ENCODE measurements at regions not wholly inside any gene's neighbourhood (a gene's known extent, or its start where the extent isn't known, plus 50 kb on each side); places are given as distances from the start of the nearest gene placed in this dataset.

DNA sequence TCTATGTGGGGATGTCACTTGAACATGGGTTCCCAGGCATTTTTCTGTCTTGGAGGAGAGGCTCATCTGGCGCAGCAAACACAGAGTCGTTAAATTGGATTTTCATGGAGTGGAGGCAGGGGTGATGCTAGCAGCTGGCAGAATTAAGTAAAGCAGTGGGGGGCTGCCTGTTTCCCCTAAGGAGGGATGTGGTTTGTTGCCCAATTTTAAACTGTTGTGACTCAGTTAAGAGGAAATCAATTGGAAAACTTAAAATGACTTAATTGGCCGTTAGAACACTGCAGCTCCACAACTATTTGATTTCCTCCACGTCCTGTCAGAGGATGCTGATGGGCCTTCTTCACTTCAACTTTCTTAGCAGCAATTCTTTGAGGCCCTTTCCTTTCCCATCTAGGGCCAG, 354.1 kb upstream of the ATP5MC3 start:
- TF ChIP-seq, protein P1, sequence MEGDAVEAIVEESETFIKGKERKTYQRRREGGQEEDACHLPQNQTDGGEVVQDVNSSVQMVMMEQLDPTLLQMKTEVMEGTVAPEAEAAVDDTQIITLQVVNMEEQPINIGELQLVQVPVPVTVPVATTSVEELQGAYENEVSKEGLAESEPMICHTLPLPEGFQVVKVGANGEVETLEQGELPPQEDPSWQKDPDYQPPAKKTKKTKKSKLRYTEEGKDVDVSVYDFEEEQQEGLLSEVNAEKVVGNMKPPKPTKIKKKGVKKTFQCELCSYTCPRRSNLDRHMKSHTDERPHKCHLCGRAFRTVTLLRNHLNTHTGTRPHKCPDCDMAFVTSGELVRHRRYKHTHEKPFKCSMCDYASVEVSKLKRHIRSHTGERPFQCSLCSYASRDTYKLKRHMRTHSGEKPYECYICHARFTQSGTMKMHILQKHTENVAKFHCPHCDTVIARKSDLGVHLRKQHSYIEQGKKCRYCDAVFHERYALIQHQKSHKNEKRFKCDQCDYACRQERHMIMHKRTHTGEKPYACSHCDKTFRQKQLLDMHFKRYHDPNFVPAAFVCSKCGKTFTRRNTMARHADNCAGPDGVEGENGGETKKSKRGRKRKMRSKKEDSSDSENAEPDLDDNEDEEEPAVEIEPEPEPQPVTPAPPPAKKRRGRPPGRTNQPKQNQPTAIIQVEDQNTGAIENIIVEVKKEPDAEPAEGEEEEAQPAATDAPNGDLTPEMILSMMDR (IDR thresholded peaks at IDR 0.05) = no peak

DNA sequence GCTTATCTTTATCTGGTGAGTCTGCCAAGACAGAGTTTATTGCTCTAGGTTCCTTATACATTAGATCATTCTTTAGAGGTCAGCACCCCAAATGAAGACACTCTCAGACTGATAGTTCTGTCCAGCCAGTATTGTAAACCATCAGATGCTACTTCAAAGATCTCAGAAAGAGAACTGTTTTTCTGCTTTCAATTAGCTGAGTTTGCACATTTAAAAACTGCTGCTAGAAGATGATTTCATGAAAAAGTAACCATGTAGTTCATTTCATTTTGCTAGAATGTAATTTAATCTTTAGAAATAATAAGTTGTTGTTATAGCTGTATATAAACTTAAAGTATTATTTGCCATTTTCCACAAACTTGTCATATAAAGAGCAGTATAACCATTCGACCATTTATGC, 344.5 kb upstream of the ATP5MC3 start:
- peaks cover 0 to under 1% (median 0%) of the 10 kb centered on the region in 3 donors for H3K9me3 ChIP-seq
- no peak overlapping the region for H3K27ac ChIP-seq
- no peaks in the 10 kb centered on the region for H3K4me1 ChIP-seq
- no peak for DNase-seq
- TF ChIP-seq, protein P1 (IDR thresholded peaks at IDR 0.05) = no peak
- intact Hi-C loops (cut with DNase I; ENCODE audit: low total_unique reads) = no loop called here
- no peak overlapping the region for H3K4me3 ChIP-seq
- no peaks in the 10 kb centered on the region for H3K27me3 ChIP-seq
- H3K36me3 ChIP-seq = no peaks in the 10 kb centered on the region

More for the DNA sequence above, 354.1 kb upstream of the ATP5MC3 start:
- Histone ChIP-seq H3K27ac (no peak overlapping the region), H3K27me3 (no peaks in the 10 kb centered on the region), H3K36me3 (no peaks in the 10 kb centered on the region), H3K4me1 (no peaks in the 10 kb centered on the region), H3K4me3 (no peak overlapping the region), H3K9me3 (peaks cover 0 to 6% (median 4%) of the 10 kb centered on the region in 3 donors)
- intact Hi-C loops (cut with DNase I; ENCODE audit: low total_unique reads) = no loop called here
- DNase-seq = no peak

DNA sequence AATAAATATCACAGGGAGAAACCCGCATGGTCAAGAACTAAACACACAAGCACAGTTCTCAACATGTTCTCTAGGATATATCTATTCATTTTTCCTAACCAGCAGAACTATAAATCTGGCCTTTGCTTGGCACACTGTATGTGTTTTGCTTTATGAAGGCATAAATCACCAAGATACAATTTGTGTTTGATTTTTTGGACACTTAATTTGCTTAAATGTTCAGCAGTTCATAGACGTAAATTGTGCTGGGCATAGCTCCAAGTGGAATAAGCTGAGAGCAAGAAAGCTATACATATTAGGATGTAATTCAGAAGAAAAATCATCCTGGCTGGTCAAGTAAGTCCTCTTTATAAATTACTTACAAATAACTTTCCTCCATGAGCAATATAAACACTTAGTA, 341.5 kb upstream of the ATP5MC3 start:
- Histone ChIP-seq H3K4me1 (no peaks in the 10 kb centered on the region), H3K9me3 (no peaks in the 10 kb centered on the region), H3K36me3 (no peaks in the 10 kb centered on the region), H3K27ac (no peak overlapping the region), H3K27me3 (no peaks in the 10 kb centered on the region), H3K4me3 (no peak overlapping the region)
- TF ChIP-seq, protein P1 (IDR thresholded peaks at IDR 0.05) = no peak
- intact Hi-C loops (cut with DNase I; ENCODE audit: low total_unique reads) = no loop called here
- DNase-seq = no peak

DNA sequence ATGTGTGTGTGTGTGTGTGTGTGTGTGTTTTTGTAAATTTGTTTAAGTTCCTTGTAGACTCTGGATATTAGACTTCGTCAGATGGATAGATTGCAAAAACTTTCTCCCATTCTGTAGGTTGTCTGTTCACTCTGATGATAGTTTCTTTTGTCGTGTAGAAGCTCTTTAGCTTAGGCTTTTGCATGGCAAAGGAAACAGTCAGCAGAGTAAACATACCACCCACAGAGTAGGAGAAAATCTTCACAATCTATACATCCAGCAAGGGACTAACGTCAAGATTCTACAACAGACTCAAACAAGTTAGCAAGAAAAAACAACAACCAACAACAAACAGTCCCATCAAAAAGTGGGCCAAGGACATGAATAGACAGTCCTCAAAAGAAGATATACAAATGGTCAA, 336.7 kb upstream of the ATP5MC3 start:
- Histone ChIP-seq H3K4me1 (no peaks in the 10 kb centered on the region), H3K27ac (no peak overlapping the region), H3K27me3 (no peaks in the 10 kb centered on the region), H3K9me3 (no peaks in the 10 kb centered on the region), H3K36me3 (no peaks in the 10 kb centered on the region), H3K4me3 (no peak overlapping the region)
- intact Hi-C loops (cut with DNase I; ENCODE audit: low total_unique reads) = no loop called here
- TF ChIP-seq, protein P1 (IDR thresholded peaks at IDR 0.05) = no peak
- no peak for DNase-seq

DNA sequence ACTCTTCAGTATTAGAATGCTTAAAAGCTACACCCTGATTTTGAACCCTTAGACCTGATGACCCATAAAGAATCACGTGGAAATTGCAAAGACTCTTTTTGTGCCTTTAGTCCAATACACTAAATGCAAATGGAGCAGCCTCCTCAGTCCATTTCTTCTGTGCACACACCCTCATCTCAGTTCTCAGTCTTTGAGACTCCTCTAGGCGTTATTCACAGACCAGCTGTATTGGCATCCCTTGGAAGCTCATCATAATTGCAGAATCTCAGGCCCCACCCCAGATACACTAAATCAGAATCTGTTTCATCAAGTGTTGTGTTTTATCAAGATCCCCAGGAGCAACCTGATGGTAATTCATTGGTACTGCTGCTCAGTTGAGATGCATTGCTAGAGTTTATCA, 335.0 kb upstream of the ATP5MC3 start:
- DNase-seq = no peak
- intact Hi-C loops (cut with DNase I; ENCODE audit: low total_unique reads) = no loop called here
- Histone ChIP-seq H3K27ac (no peak overlapping the region), H3K27me3 (no peaks in the 10 kb centered on the region), H3K4me1 (no peaks in the 10 kb centered on the region), H3K36me3 (no peaks in the 10 kb centered on the region), H3K4me3 (no peak overlapping the region), H3K9me3 (no peaks in the 10 kb centered on the region)
- TF ChIP-seq, protein P1 (IDR thresholded peaks at IDR 0.05) = no peak

DNA sequence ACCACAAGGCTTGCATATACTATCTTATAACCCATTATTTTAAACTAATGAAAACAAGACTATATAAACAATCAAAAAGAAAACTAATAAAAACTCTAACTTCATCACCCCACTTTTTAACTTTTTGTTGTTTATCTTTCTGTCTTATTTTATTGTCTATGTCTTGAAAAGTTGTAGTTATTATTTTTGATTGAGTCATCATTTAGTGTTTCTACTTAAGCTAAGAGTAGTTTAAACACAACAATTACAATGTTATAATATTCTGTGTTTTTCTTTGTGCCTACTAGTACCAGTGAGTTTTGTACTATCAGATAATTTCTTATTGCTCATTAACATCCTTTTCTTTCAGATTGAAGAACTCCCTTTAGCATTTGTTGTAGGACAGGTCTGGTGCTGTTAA, 318.7 kb upstream of the ATP5MC3 start:
- no peak for DNase-seq
- Histone ChIP-seq H3K4me3 (no peak overlapping the region), H3K36me3 (no peaks in the 10 kb centered on the region), H3K9me3 (peaks cover 0 to 5% (median 0%) of the 10 kb centered on the region in 3 donors), H3K27ac (no peak overlapping the region), H3K4me1 (no peaks in the 10 kb centered on the region), H3K27me3 (no peaks in the 10 kb centered on the region)
- TF ChIP-seq, protein P1 (IDR thresholded peaks at IDR 0.05) = no peak
- intact Hi-C loops (cut with DNase I; ENCODE audit: low total_unique reads) = no loop called here

All from tibial artery (tissue), 4 donors.